GM21360 (cell line): ENCODE measurements at regions not wholly inside any gene's neighbourhood (a gene's known extent, or its start where the extent isn't known, plus 50 kb on each side); places are given as distances from the start of the nearest gene placed in this dataset.
"Not testable (repeated sequence)": the region's sequence is repeated elsewhere in the genome, so short reads cannot be mapped to it uniquely, and the experiment has no call there.

Experiments
- ATAC-seq: cut with Tn5 transposase; IDR thresholded peaks from one replicate; pipeline ENCODE4 v1.9.1; 2021; ENCODE audit warnings: mild to moderate bottlenecking, moderate library complexity; ENCODE audit not compliant: unreplicated experiment

DNA sequence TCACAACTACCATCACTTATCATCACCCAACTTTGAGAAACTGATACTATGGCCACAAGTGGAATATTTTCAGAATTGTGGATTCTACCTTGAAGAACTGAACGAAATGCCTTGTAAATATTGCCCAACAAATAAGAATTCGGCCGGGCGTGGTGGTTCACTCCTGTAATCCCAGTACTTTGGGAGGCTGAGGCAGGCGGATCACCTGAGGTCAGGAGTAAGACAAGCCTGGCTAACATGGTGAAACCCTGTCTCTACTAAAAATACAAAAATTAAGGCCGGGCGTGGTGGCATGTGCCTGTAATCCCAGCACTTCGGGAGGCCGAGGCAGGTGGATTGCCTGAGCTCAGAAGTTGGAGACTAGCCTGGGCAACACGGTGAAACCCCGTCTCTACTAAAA, 862.7 kb downstream of the ZPLD1 start:
- not testable (repeated sequence) for ATAC-seq

- ATAC-seq, result no peak
Observed at GRCh38 chr3:103306104-103306503, 871.3 kb downstream of the ZPLD1 start.

DNA sequence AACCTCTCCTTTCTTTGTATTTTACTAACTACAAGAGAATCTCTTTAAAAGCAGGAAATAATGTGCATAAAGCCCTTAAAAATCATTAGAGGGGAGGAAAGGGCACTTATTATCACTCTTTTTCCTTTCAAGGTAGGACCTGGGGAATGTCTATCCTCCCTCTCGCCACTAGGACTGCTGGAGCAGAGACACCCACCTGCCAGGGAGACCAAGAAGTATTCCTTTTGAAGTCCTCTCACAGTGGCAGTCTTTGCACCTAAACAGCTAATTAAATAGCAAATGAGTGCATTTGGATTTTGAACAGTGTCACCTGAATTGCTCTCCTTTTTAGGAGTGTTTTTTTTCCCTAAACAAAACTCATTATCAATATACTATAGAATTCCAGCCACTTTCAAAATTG, 874.1 kb downstream of the ZPLD1 start:
- no peak for ATAC-seq

DNA sequence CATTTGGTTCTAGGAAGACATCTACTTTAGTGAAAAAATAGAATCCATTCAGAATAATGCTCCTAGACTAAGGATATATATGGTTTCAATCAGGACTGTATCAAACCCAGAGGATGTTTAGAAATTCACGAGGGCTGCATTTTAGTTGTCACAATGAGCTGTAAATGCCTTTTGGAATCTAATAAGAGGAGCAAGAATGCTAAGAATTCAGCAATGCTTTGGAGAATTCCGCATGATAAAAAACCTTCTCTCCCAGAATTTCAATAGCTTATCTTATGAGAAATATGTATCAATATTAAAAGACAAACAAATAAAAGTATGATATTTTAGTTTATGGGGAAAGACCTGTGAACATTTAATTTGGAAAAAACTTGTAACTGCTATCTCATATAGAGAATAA, 885.1 kb downstream of the ZPLD1 start:
- ATAC-seq, result no peak

DNA sequence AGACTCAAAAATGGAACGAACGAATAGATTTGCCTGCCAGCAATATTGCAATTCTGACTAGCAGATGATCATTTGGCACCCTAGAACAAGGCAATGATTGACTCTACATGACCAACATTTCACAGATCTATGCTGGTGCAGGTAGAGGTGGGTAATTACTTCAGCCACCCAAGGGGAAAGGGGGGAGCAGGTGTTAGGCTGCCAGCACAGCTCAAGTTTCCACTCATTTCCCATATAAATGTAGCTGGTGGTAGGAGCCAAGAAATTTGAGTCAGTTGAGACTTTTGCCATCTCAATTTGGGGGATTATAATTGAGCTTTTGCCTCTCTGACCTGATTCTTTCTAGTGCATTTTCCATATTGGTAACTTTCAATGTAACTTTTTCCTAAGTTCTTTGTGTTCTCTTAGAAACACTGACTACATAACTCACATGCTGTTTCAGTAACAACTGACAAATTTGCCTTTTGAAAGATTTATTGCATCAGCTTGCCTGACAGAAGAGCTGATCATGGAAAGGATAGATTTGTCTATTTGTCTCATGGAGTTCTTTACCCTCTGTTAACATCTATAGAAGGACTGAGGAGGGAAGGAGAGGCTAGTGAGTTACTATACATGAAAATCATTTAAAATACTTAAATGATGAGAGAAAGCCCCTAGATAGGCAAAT, 902.5 kb downstream of the ZPLD1 start:
- no peak for ATAC-seq

GRCh38 chr3:103341078-103341606, 906.3 kb downstream of the ZPLD1 start:
- ATAC-seq, result no peak

DNA sequence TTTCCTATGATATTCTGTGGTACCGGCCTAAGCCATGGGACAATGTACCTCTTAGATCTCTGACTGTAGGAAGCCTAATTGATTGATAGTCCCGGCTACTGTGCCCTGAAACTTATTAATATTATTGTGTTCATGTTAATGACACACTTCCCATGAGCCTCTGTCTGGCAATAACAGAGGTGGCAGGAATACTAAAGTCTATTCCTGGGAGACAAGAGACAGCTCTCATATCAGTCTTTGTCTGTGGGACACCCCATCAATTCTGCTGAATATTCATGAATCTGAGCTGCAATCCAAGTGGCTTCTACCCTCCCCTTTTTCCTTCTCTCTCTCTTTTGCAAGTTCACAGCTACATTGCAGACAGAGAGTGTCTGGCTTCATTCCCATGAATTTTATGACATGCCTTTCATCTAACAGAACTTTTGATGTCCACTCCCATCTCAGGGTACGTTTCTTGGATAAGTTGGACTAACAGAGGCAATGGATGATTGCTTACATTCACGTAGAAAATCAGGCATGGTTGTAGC, 907.5 kb downstream of the ZPLD1 start:
- no peak for ATAC-seq

- ATAC-seq, result no peak
Observed at GRCh38 chr3:103349760-103350159, 914.9 kb downstream of the ZPLD1 start.

- ATAC-seq, result no peak
Observed at GRCh38 chr3:103365467-103365866, 930.7 kb downstream of the ZPLD1 start.

GRCh38 chr3:103367481-103367880, 932.7 kb downstream of the ZPLD1 start:
- ATAC-seq, result no peak

DNA sequence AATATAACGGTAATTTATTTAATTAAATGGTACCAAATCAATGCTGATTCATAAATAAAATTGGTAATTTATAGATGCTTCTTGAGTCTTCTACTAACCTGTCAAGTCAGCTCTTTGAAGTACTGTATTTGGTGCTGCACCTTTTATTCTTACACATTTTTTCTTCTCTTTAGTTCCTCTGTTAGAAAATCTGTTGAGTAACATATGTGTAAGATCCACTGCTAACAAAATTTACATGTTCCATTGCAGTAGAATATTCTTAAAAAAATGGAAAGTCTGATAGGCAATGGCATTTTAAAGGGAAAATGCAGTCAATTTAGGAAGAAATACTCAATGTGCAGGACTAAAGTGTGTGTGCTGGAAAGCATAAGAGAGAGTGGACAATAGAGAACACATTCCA, 936.6 kb downstream of the ZPLD1 start:
- no peak for ATAC-seq

GRCh38 chr3:103372031-103372430, 937.2 kb downstream of the ZPLD1 start:
- ATAC-seq, result no peak

GRCh38 chr3:103380391-103380790, 945.6 kb downstream of the ZPLD1 start:
- ATAC-seq, result no peak

- ATAC-seq, result no peak
Observed at GRCh38 chr3:103381296-103382079, 946.7 kb downstream of the ZPLD1 start.

DNA sequence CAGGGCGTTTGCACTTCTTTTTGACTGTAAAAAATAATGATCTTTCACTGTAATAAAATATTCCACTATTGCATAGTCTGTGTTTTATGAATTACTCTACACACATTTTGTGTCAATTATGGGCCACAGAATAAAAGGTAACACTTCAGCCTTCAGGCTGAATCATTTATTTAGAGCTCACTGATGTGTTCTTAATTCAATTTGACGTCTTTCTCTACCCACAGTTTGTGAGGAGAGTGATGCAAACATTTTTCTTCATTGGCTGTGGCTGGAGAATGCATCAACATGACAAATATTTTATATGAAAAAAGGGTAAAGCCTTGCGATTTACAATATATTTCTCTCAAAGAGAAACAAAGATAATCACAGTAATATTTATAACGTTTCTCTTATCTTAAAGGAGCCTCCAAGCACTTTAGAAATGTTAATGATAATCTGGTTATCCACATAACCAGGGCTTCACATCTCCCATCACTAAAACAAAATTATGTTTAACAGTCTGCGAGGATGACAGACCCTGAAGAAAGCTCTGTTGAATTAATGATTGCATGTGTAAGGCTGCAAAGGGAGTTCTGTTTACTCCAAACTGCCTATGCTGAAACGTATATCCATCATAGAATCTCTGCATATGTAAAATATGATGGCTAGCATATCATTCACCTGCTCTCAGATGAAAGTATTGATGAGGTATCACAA, 951.3 kb downstream of the ZPLD1 start:
- no peak for ATAC-seq

GRCh38 chr3:103388214-103388613, 953.4 kb downstream of the ZPLD1 start:
- no peak for ATAC-seq

GRCh38 chr3:103389356-103389755, 954.5 kb downstream of the ZPLD1 start:
- ATAC-seq, result no peak

DNA sequence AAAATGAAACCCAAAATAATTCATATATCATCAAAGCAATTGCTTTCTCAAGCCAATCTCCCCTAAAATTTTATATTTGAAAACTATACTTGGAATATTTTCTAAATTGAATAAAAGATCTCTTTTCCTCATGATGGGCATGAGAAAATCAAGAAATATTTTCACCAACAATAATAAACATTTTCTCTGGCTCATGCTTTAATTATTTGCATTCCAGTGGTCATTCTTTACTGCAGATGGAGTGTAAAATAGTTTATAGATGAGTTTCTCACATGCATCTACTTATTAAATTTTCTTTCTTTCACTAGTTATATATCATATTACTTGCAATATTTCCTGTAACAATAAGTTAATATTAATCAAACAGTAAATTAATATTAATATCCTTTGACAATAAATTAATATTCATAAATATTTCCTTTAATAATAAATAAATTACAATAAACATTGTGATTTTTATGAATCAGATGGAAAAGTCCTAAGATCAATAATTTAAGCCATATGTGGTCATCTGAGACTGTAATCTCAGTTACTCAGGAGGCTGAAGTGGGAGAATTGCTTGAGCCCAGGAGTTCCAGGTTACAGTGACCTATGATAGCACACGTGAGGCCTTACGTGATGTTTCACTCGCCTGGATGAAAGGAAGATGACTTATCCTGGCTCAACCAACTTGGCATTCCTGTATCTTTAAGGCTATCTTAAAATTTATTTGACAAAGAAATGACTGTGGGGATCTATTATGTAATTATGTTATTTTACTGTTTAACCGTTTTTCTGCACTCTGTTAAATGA, 958.8 kb downstream of the ZPLD1 start:
- no peak for ATAC-seq

- no peak for ATAC-seq
Observed at GRCh38 chr3:103403191-103403590, 968.4 kb downstream of the ZPLD1 start.

DNA sequence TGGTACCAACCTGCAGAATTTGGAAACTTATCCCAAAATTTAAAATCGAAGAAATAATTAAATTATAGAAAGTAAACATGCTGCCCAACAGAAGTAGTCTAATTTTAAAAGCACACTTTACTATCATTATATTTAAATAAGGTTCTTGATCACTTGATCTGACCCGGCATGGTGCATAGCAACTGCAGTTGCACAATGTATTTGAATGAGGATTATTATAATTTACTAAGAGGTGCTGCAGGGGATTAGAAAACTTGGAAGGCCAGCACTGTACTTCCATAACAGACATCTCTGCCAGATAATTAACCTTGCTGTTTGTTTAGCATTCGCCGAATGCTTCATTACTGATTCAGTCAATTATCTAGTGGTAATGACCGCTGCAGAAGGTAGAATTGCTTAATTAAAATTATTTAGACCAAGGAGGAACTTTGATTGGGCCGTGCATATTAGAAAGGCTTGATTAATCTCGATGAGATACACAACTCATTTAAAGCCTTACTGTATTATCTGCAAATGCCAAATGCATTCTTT, 971.6 kb downstream of the ZPLD1 start:
- no peak for ATAC-seq
